Endothelial cell of umbilical vein (primary cell): ENCODE measurements at regions not wholly inside any gene's neighbourhood (a gene's known extent, or its start where the extent isn't known, plus 50 kb on each side); places are given as distances from the start of the nearest gene placed in this dataset.

Experiments used
- EZH2 ChIP-seq: IDR thresholded peaks from 2 replicates; pipeline ENCODE4 v1.6.1; 2012; ENCODE audit warnings: borderline replicate concordance, low read depth, mild to moderate bottlenecking, moderate library complexity, low read length, inconsistent platforms; ENCODE audit not compliant: severe bottlenecking
- FOS ChIP-seq: IDR thresholded peaks from 2 replicates; pipeline ENCODE4 v1.6.1; 2011; ENCODE audit warnings: mild to moderate bottlenecking, low read length, moderate library complexity, borderline replicate concordance; ENCODE audit not compliant: insufficient read depth
- GATA2 ChIP-seq: IDR thresholded peaks from 2 replicates; pipeline ENCODE4 v1.7.0; 2011; ENCODE audit warnings: low read depth, mild to moderate bottlenecking, moderate library complexity, mixed read lengths, low read length; ENCODE audit not compliant: insufficient read length, insufficient read depth
- JUN ChIP-seq: IDR thresholded peaks from 2 replicates; pipeline ENCODE4 v1.6.1; 2011; ENCODE audit warnings: borderline replicate concordance, low read depth; ENCODE audit not compliant: insufficient read length, insufficient read depth
- MYC ChIP-seq: IDR thresholded peaks from one replicate; pipeline ENCODE4 v1.6.1; 2011; ENCODE audit warnings: mild to moderate bottlenecking, low read depth, low read length
- POLR2A ChIP-seq: IDR thresholded peaks from 2 replicates; pipeline ENCODE4 v1.6.1; 2012; ENCODE audit warnings: low read depth, mild to moderate bottlenecking, control low read depth, low read length
- POLR2AphosphoS5 ChIP-seq: IDR thresholded peaks from 2 replicates; pipeline ENCODE4 v1.6.1; 2012; ENCODE audit warnings: low read depth, mild to moderate bottlenecking, control low read depth, low read length, moderate library complexity; ENCODE audit not compliant: insufficient read depth
- TF ChIP-seq, protein P1 (sequence below), 2 donors: IDR thresholded peaks; 1 replicate in 1 of 2; 2 replicates in 1 of 2; pipeline ENCODE4 v1.5.1; 2011; ENCODE audit warnings: low read length in 2 of 2, mild to moderate bottlenecking in 2 of 2, moderate library complexity in 2 of 2, control low read depth in 1 of 2, inconsistent platforms in 1 of 2, low read depth in 1 of 2; ENCODE audit not compliant: insufficient read depth in 1 of 2; ENCODE audit errors: extremely low read depth in 1 of 2
- TF ChIP-seq, protein P2 (sequence below): IDR thresholded peaks from 2 replicates; pipeline ENCODE4 v1.6.1; 2011; ENCODE audit not compliant: insufficient read depth, insufficient read length

DNA sequence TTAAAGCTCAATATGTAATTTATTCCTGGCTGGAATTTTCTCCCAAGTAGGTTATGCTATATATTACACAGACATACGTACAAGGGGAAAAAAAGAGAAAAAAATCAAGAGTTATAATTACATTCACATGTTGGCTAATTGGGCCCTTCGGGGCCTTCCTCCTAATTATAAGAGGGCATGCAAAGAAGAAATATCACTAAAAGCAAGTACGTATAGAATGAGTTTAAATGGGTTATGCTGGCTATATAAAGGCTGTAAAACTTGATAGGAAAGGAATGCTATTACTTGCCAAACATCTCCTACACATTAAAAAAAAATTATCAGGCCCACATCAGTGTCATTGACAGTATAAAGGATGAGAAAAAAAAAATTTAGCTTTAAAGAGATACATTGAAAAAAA lies 1396.1 kb upstream of the ADGRL4 start:
- TF ChIP-seq POLR2A = no peak
- TF ChIP-seq, protein P1, sequence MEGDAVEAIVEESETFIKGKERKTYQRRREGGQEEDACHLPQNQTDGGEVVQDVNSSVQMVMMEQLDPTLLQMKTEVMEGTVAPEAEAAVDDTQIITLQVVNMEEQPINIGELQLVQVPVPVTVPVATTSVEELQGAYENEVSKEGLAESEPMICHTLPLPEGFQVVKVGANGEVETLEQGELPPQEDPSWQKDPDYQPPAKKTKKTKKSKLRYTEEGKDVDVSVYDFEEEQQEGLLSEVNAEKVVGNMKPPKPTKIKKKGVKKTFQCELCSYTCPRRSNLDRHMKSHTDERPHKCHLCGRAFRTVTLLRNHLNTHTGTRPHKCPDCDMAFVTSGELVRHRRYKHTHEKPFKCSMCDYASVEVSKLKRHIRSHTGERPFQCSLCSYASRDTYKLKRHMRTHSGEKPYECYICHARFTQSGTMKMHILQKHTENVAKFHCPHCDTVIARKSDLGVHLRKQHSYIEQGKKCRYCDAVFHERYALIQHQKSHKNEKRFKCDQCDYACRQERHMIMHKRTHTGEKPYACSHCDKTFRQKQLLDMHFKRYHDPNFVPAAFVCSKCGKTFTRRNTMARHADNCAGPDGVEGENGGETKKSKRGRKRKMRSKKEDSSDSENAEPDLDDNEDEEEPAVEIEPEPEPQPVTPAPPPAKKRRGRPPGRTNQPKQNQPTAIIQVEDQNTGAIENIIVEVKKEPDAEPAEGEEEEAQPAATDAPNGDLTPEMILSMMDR (IDR thresholded peaks at IDR 0.05; ENCODE audit: extremely low read depth in 1 of 2, insufficient read depth in 1 of 2, low read depth in 1 of 2, low read length in 2 of 2) = no peak
- TF ChIP-seq, protein P2, sequence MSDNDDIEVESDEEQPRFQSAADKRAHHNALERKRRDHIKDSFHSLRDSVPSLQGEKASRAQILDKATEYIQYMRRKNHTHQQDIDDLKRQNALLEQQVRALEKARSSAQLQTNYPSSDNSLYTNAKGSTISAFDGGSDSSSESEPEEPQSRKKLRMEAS = no peak
- no peak for TF ChIP-seq POLR2AphosphoS5
- no peak for TF ChIP-seq FOS
- TF ChIP-seq EZH2 = no peak
- TF ChIP-seq JUN = no peak
- TF ChIP-seq MYC = no peak
- TF ChIP-seq GATA2 = no peak
